ENCODE measurements at regions not wholly inside any gene's neighbourhood (a gene's known extent, or its start where the extent isn't known, plus 50 kb on each side); places are given as distances from the start of the nearest gene placed in this dataset.

- no peak for TF ChIP-seq CTCF (IDR thresholded peaks at IDR 0.05; ENCODE audit: low read depth, low read length, missing control alignments)
- in situ Hi-C loops (cut with HindIII; ENCODE audit: low sequenced_read_pairs): no loop called here
- no peak overlapping the region for H3K4me3 ChIP-seq (ENCODE audit: low read depth, low read length)
- no peak for DNase-seq (ENCODE audit: low read depth)
Measured at GRCh38 chr22:47600791-47601625, 838.6 kb downstream of the TBC1D22A start.

GRCh38 chr22:47600281-47600680, 837.8 kb downstream of the TBC1D22A start:
- TF ChIP-seq CTCF (IDR thresholded peaks at IDR 0.05; ENCODE audit: low read depth, low read length, missing control alignments): no peak
- DNase-seq (ENCODE audit: low read depth): no peak
- in situ Hi-C loops (cut with HindIII; ENCODE audit: low sequenced_read_pairs): no loop called here
- H3K4me3 ChIP-seq (ENCODE audit: low read depth, low read length): no peak overlapping the region

- DNase-seq (ENCODE audit: low read depth): no peak
- no peak overlapping the region for H3K4me3 ChIP-seq (ENCODE audit: low read depth, low read length)
- in situ Hi-C loops (cut with HindIII; ENCODE audit: low sequenced_read_pairs): no loop called here
- no peak for TF ChIP-seq CTCF (IDR thresholded peaks at IDR 0.05; ENCODE audit: low read depth, low read length, missing control alignments)
Measured at GRCh38 chr22:47599753-47600152, 837.3 kb downstream of the TBC1D22A start.

GRCh38 chr22:47598864-47599263, 836.4 kb downstream of the TBC1D22A start:
- no peak overlapping the region for H3K4me3 ChIP-seq (ENCODE audit: low read depth, low read length)
- in situ Hi-C loops (cut with HindIII; ENCODE audit: low sequenced_read_pairs): no loop called here
- no peak for TF ChIP-seq CTCF (IDR thresholded peaks at IDR 0.05; ENCODE audit: low read depth, low read length, missing control alignments)
- DNase-seq (ENCODE audit: low read depth): no peak

- TF ChIP-seq CTCF (IDR thresholded peaks at IDR 0.05; ENCODE audit: low read depth, low read length, missing control alignments): no peak
- in situ Hi-C loops (cut with HindIII; ENCODE audit: low sequenced_read_pairs): no loop called here
- DNase-seq (ENCODE audit: low read depth): no peak
- H3K4me3 ChIP-seq (ENCODE audit: low read depth, low read length): no peak overlapping the region
Measured at GRCh38 chr22:47597041-47597440, 834.6 kb downstream of the TBC1D22A start.

- in situ Hi-C loops (cut with HindIII; ENCODE audit: low sequenced_read_pairs): no loop called here
- TF ChIP-seq CTCF (IDR thresholded peaks at IDR 0.05; ENCODE audit: low read depth, low read length, missing control alignments): no peak
- no peak for DNase-seq (ENCODE audit: low read depth)
- no peak overlapping the region for H3K4me3 ChIP-seq (ENCODE audit: low read depth, low read length)
Measured at GRCh38 chr22:47596176-47596690, 833.8 kb downstream of the TBC1D22A start.
